ENCODE measurements at regions not wholly inside any gene's neighbourhood (a gene's known extent, or its start where the extent isn't known, plus 50 kb on each side); places are given as distances from the start of the nearest gene placed in this dataset.
"Not testable (repeated sequence)": the region's sequence is repeated elsewhere in the genome, so short reads cannot be mapped to it uniquely, and the experiment has no call there.

- ATAC-seq (peak; percentile 31 to 81 (median 50)), DNase-seq (peak; percentile 58 to 65)
- WGBS, 3 donors = 48 to 51% (median 51%) methylated on average over 25 of the region's 25 CpGs
- H3K27me3 ChIP-seq (ENCODE audit: insufficient read depth in 3 of 3, low read length in 2 of 3) = no peaks in the 10 kb centered on the region
- H3K36me3 ChIP-seq (ENCODE audit: insufficient read depth in 1 of 2, low read depth in 1 of 2) = no peaks in the 10 kb centered on the region
- H3K27ac ChIP-seq = peak overlapping the region; percentile 14
- intact Hi-C loops (cut with DNase I) = no loop called here
- H3K4me1 ChIP-seq = peaks cover 12% of the 10 kb centered on the region
- H3K9me3 ChIP-seq = no peaks in the 10 kb centered on the region
- no peak for TF ChIP-seq CTCF (IDR thresholded peaks at IDR 0.05)
- no peak overlapping the region for H3K4me3 ChIP-seq
These were observed 83.2 kb upstream of the CLDN5 start for GRCh38 chr22:19607192-19608002.

GRCh38 chr22:19608003-19608690, 83.9 kb upstream of the CLDN5 start:
- intact Hi-C loops (cut with DNase I) = no loop called here
- no peak for ATAC-seq
- no peaks in the 10 kb centered on the region for H3K27me3 ChIP-seq (ENCODE audit: insufficient read depth in 3 of 3, low read length in 2 of 3)
- peaks cover 12% of the 10 kb centered on the region for H3K4me1 ChIP-seq
- no peaks in the 10 kb centered on the region for H3K36me3 ChIP-seq (ENCODE audit: insufficient read depth in 1 of 2, low read depth in 1 of 2)
- no peak overlapping the region for H3K4me3 ChIP-seq
- WGBS, 3 donors = 80 to 83% (median 81%) methylated on average over 11 of the region's 11 CpGs
- DNase-seq = no peak
- TF ChIP-seq CTCF (IDR thresholded peaks at IDR 0.05) = no peak
- H3K27ac ChIP-seq = no peak overlapping the region
- H3K9me3 ChIP-seq = no peaks in the 10 kb centered on the region

- ATAC-seq; DNase-seq; H3K36me3 ChIP-seq (ENCODE audit: insufficient read depth in 1 of 2, low read depth in 1 of 2); H3K27me3 ChIP-seq (ENCODE audit: insufficient read depth in 3 of 3, low read length in 2 of 3); intact Hi-C loops (cut with DNase I); H3K4me3 ChIP-seq; H3K27ac ChIP-seq; H3K9me3 ChIP-seq: not testable (repeated sequence)
- WGBS, 3 donors = 85 to 98% (median 86%) methylated on average over 7 to 8 of the region's 8 CpGs
- H3K4me1 ChIP-seq = peaks cover 11% of the 10 kb centered on the region
These were observed 85.5 kb upstream of the CLDN5 start for GRCh38 chr22:19609753-19610152.

- intact Hi-C loops (cut with DNase I) = no loop called here
- ATAC-seq (no peak), DNase-seq (no peak)
- no peaks in the 10 kb centered on the region for H3K9me3 ChIP-seq
- no peak for TF ChIP-seq CTCF (IDR thresholded peaks at IDR 0.05)
- 67 to 82% (median 70%) methylated on average over 14 of the region's 14 CpGs for WGBS, 3 donors
- H3K4me3 ChIP-seq = no peak overlapping the region
- peaks cover 3% of the 10 kb centered on the region for H3K4me1 ChIP-seq
- no peak overlapping the region for H3K27ac ChIP-seq
- H3K36me3 ChIP-seq (ENCODE audit: insufficient read depth in 1 of 2, low read depth in 1 of 2) = no peaks in the 10 kb centered on the region
- H3K27me3 ChIP-seq (ENCODE audit: insufficient read depth in 3 of 3, low read length in 2 of 3) = no peaks in the 10 kb centered on the region
These were observed 86.5 kb upstream of the CLDN5 start for GRCh38 chr22:19610518-19611253.

- Histone ChIP-seq H3K4me3 (no peak overlapping the region), H3K27me3 (ENCODE audit: insufficient read depth in 3 of 3, low read length in 2 of 3) (no peaks in the 10 kb centered on the region), H3K4me1 (no peaks in the 10 kb centered on the region), H3K27ac (no peak overlapping the region), H3K9me3 (no peaks in the 10 kb centered on the region), H3K36me3 (ENCODE audit: insufficient read depth in 1 of 2, low read depth in 1 of 2) (no peaks in the 10 kb centered on the region)
- DNase-seq (no peak), ATAC-seq (no peak)
- TF ChIP-seq CTCF (IDR thresholded peaks at IDR 0.05) = no peak
- 87 to 95% (median 89%) methylated on average over 16 of the region's 16 CpGs for whole genome bisulfite sequencing, 3 donors
- intact Hi-C loops (cut with DNase I) = no loop called here
These were observed 87.4 kb upstream of the CLDN5 start for GRCh38 chr22:19611590-19611989.
